WTC11 (cell line): ENCODE measurements at regions not wholly inside any gene's neighbourhood (a gene's known extent, or its start where the extent isn't known, plus 50 kb on each side); places are given as distances from the start of the nearest gene placed in this dataset.

ENCODE experiments used
- ATAC-seq: fragments of 200-7000 bp; cut with Tn5 transposase; 2 replicates; pipeline ENCODE4 v1.10.0; 2021; ENCODE audit warnings: mild to moderate bottlenecking, moderate library complexity
- CTCF ChIA-PET: fragments of 300-600 bp; sonication (Branson Sonifier 250); formaldehyde crosslinking; loops from one replicate; lab custom pipeline; 2021; ENCODE audit warnings: antibody characterized with exemption; lab: Charles Lee
- POLR2A ChIA-PET: fragments of 350-600 bp; sonication (Branson Sonifier 250); formaldehyde crosslinking; loops from one replicate; lab custom pipeline; 2021; ENCODE audit warnings: antibody characterized with exemption; lab: Charles Lee
- DNase-seq: peaks from one replicate; pipeline ENCODE4 v3.0.0; 2021; ENCODE audit warnings: low spot score
- H3K27ac Mint-ChIP-seq: 2 replicates; pipeline ENCODE4 v1.8.0; 2021; ENCODE audit warnings: mixed read lengths
- H3K27me3 Mint-ChIP-seq: 2 replicates; pipeline ENCODE4 v1.8.0; 2021; ENCODE audit warnings: low read depth, mild to moderate bottlenecking, moderate library complexity, mixed read lengths
- H3K36me3 Mint-ChIP-seq: 2 replicates; pipeline ENCODE4 v1.8.0; 2021; ENCODE audit warnings: mixed read lengths
- H3K4me1 Mint-ChIP-seq: 2 replicates; pipeline ENCODE4 v1.8.0; 2022; ENCODE audit warnings: mixed read lengths
- H3K4me3 Mint-ChIP-seq: 2 replicates; pipeline ENCODE4 v1.8.0; 2021; ENCODE audit warnings: mild to moderate bottlenecking, moderate library complexity, mixed read lengths
- H3K9me3 Mint-ChIP-seq: 2 replicates; pipeline ENCODE4 v1.8.0; 2021; ENCODE audit warnings: mixed read lengths
- AR ChIP-seq: fragments of 250-450 bp; sonication (Bioruptor Pico); IDR thresholded peaks from 2 replicates; pipeline ENCODE4 v1.9.0; 2021; ENCODE audit warnings: mild to moderate bottlenecking
- ATF3 ChIP-seq: sonication (generic); formaldehyde crosslinking; conservative IDR thresholded peaks from 2 replicates; pipeline ENCODE4 v1.8.1; 2022; ENCODE audit warnings: mild to moderate bottlenecking, missing genetic modification reagents
- CREM ChIP-seq: sonication (generic); formaldehyde crosslinking; IDR thresholded peaks from 2 replicates; pipeline ENCODE4 v1.8.1; 2022; ENCODE audit warnings: mild to moderate bottlenecking, missing genetic modification reagents, moderate library complexity
- ETV6 ChIP-seq: sonication (generic); formaldehyde crosslinking; IDR thresholded peaks from 2 replicates; pipeline ENCODE4 v1.8.1; 2022; ENCODE audit warnings: mild to moderate bottlenecking, missing genetic modification reagents
- FOXK1 ChIP-seq: sonication (generic); formaldehyde crosslinking; IDR thresholded peaks from 2 replicates; pipeline ENCODE4 v1.8.0; 2022; ENCODE audit warnings: mild to moderate bottlenecking, moderate library complexity, missing genetic modification reagents
- FOXP4 ChIP-seq: sonication (generic); formaldehyde crosslinking; IDR thresholded peaks from 2 replicates; pipeline ENCODE4 v1.8.0; 2022; ENCODE audit warnings: mild to moderate bottlenecking, missing genetic modification reagents
- GTF2I ChIP-seq: fragments of 250-450 bp; sonication (Bioruptor Pico); conservative IDR thresholded peaks from 2 replicates; pipeline ENCODE4 v1.4.0; 2021; ENCODE audit warnings: mild to moderate bottlenecking
- HMGA2 ChIP-seq: fragments of 250-450 bp; sonication (Bioruptor Pico); IDR thresholded peaks from 2 replicates; pipeline ENCODE4 v1.4.0; 2021; ENCODE audit warnings: mild to moderate bottlenecking, moderate library complexity
- IRF2 ChIP-seq: sonication (generic); formaldehyde crosslinking; IDR thresholded peaks from 2 replicates; pipeline ENCODE4 v1.8.0; 2022; ENCODE audit warnings: low read depth, missing genetic modification reagents, borderline replicate concordance
- JAZF1 ChIP-seq: fragments of 250-450 bp; sonication (Bioruptor Pico); IDR thresholded peaks from 2 replicates; pipeline ENCODE4 v1.9.0; 2021; ENCODE audit warnings: moderate library complexity, mild to moderate bottlenecking, inconsistent platforms
- JUN ChIP-seq: sonication (generic); formaldehyde crosslinking; IDR thresholded peaks from 2 replicates; pipeline ENCODE4 v1.8.0; 2023; ENCODE audit warnings: mild to moderate bottlenecking, missing genetic modification reagents
- KAT7 ChIP-seq: sonication (generic); formaldehyde crosslinking; IDR thresholded peaks from 2 replicates; pipeline ENCODE4 v1.8.1; 2023; ENCODE audit warnings: missing genetic modification reagents, mild to moderate bottlenecking, borderline replicate concordance
- MYBL2 ChIP-seq: sonication (generic); formaldehyde crosslinking; IDR thresholded peaks from 2 replicates; pipeline ENCODE4 v1.8.1; 2023; ENCODE audit warnings: mild to moderate bottlenecking, moderate library complexity, missing genetic modification reagents
- NFE2L1 ChIP-seq: sonication (generic); formaldehyde crosslinking; IDR thresholded peaks from 2 replicates; pipeline ENCODE4 v1.8.1; 2023; ENCODE audit warnings: missing genetic modification reagents
- PRRX2 ChIP-seq: fragments of 250-450 bp; sonication (Bioruptor Pico); IDR thresholded peaks from 2 replicates; pipeline ENCODE4 v1.8.0; 2021; ENCODE audit warnings: mild to moderate bottlenecking
- TEAD1 ChIP-seq: sonication (generic); formaldehyde crosslinking; IDR thresholded peaks from 2 replicates; pipeline ENCODE4 v1.8.0; 2022; ENCODE audit warnings: mild to moderate bottlenecking, missing genetic modification reagents
- TP53 ChIP-seq: sonication (generic); formaldehyde crosslinking; IDR thresholded peaks from 2 replicates; pipeline ENCODE4 v1.8.1; 2023; ENCODE audit warnings: mild to moderate bottlenecking, missing genetic modification reagents
- USF2 ChIP-seq: sonication (generic); formaldehyde crosslinking; IDR thresholded peaks from 2 replicates; pipeline ENCODE4 v1.8.1; 2023; ENCODE audit warnings: mild to moderate bottlenecking, missing genetic modification reagents, moderate library complexity
- ZNF138 ChIP-seq: sonication (generic); formaldehyde crosslinking; conservative IDR thresholded peaks from 2 replicates; pipeline ENCODE4 v1.8.1; 2022; ENCODE audit warnings: mild to moderate bottlenecking, moderate library complexity, missing genetic modification reagents
- ZNF263 ChIP-seq: sonication (generic); formaldehyde crosslinking; IDR thresholded peaks from 2 replicates; pipeline ENCODE4 v1.8.1; 2022; ENCODE audit warnings: low read depth, mild to moderate bottlenecking, moderate library complexity, missing genetic modification reagents
- ZNF396 ChIP-seq: fragments of 250-450 bp; sonication (Bioruptor Pico); IDR thresholded peaks from 2 replicates; pipeline ENCODE4 v1.8.0; 2021; ENCODE audit warnings: mild to moderate bottlenecking, moderate library complexity, borderline replicate concordance
- ZNF416 ChIP-seq: fragments of 250-450 bp; sonication (Bioruptor Pico); IDR thresholded peaks from 2 replicates; pipeline ENCODE4 v1.9.0; 2021; ENCODE audit warnings: mild to moderate bottlenecking, inconsistent platforms
- ZNF512 ChIP-seq: sonication (generic); formaldehyde crosslinking; IDR thresholded peaks from 2 replicates; pipeline ENCODE4 v1.8.1; 2022; ENCODE audit warnings: missing genetic modification reagents, borderline replicate concordance
- ZNF532 ChIP-seq: fragments of 250-450 bp; sonication (Bioruptor Pico); IDR thresholded peaks from 2 replicates; pipeline ENCODE4 v1.9.0; 2021; ENCODE audit warnings: mild to moderate bottlenecking, borderline replicate concordance
- ZSCAN18 ChIP-seq: fragments of 250-450 bp; sonication (Bioruptor Pico); IDR thresholded peaks from 2 replicates; pipeline ENCODE4 v2.1.2; 2022; ENCODE audit warnings: mild to moderate bottlenecking, moderate library complexity

GRCh38 chr2:158041400-158041799 lies 60.3 kb upstream of the UPP2 start:
- no peaks in the 10 kb centered on the region for H3K36me3 Mint-ChIP-seq
- H3K27me3 Mint-ChIP-seq, result no peaks in the 10 kb centered on the region
- ATAC-seq, result no peak
- no peak for TF ChIP-seq ATF3 (CRISPR knock-in tag)
- no peak for TF ChIP-seq AR
- TF ChIP-seq PRRX2 (CRISPR knock-in tag), result no peak
- no peak for TF ChIP-seq ZNF532
- no peak for TF ChIP-seq USF2 (CRISPR knock-in tag)
- TF ChIP-seq MYBL2, result no peak
- no peak for TF ChIP-seq KAT7 (CRISPR knock-in tag)
- no peak for TF ChIP-seq ZNF512 (CRISPR knock-in tag)
- no peak for TF ChIP-seq ZNF263 (CRISPR knock-in tag)
- no peak for TF ChIP-seq FOXP4 (CRISPR knock-in tag)
- no peak for TF ChIP-seq TP53 (CRISPR knock-in tag)
- TF ChIP-seq TEAD1 (CRISPR knock-in tag), result no peak
- no peak for TF ChIP-seq CREM
- H3K4me3 Mint-ChIP-seq, result no peak overlapping the region
- ChIA-PET CTCF (interaction anchor here (1.2 to 4.4 kb wide), 2 partner anchors 16 to 703 kb away, joined by 3 to 25 read pairs; no protein-coding TSS in a partner anchor), POLR2A (no interaction called here)
- no peak for DNase-seq
- H3K27ac Mint-ChIP-seq, result no peak overlapping the region
- H3K4me1 Mint-ChIP-seq, result peaks cover 12% of the 10 kb centered on the region
- H3K9me3 Mint-ChIP-seq, result no peaks in the 10 kb centered on the region

- no peak for ATAC-seq
- Mint-ChIP-seq H3K36me3 (no peaks in the 10 kb centered on the region), H3K27me3 (no peaks in the 10 kb centered on the region), H3K27ac (no peak overlapping the region), H3K9me3 (no peaks in the 10 kb centered on the region), H3K4me1 (peaks cover 14% of the 10 kb centered on the region), H3K4me3 (no peak overlapping the region)
- no peak for DNase-seq
- CTCF ChIA-PET, result interaction anchor here (4.4 kb wide), 1 partner anchor 14 kb away, joined by 25 read pairs; no protein-coding TSS in a partner anchor
- POLR2A ChIA-PET, result no interaction called here
- no peak for TF ChIP-seq JUN (CRISPR knock-in tag)
- no peak for TF ChIP-seq ZNF138 (CRISPR knock-in tag)
- TF ChIP-seq ETV6 (CRISPR knock-in tag), result no peak
- TF ChIP-seq FOXK1 (CRISPR knock-in tag), result no peak
- no peak for TF ChIP-seq ZNF416 (CRISPR knock-in tag)
- TF ChIP-seq HMGA2 (CRISPR knock-in tag), result no peak
- no peak for TF ChIP-seq ZNF396 (CRISPR knock-in tag)
- TF ChIP-seq ZSCAN18 (CRISPR knock-in tag), result no peak
- no peak for TF ChIP-seq GTF2I (CRISPR knock-in tag)
- no peak for TF ChIP-seq IRF2 (CRISPR knock-in tag)
- TF ChIP-seq TP53 (CRISPR knock-in tag), result no peak
- TF ChIP-seq JAZF1 (CRISPR knock-in tag), result no peak
- no peak for TF ChIP-seq NFE2L1 (CRISPR knock-in tag)
Observed at GRCh38 chr2:158038901-158039300, 62.8 kb upstream of the UPP2 start.
